Fibroblast of skin of right biceps (primary cell): ENCODE measurements at regions not wholly inside any gene's neighbourhood (a gene's known extent, or its start where the extent isn't known, plus 50 kb on each side); places are given as distances from the start of the nearest gene placed in this dataset.
"Not testable (repeated sequence)": the region's sequence is repeated elsewhere in the genome, so short reads cannot be mapped to it uniquely, and the experiment has no call there.

Experiments used
- DNase-seq: peaks from one replicate; pipeline ENCODE4 v3.0.0-alpha.2; 2013

GRCh38 chr15:53923741-53924140 is 54.5 kb upstream of the UNC13C start:
- DNase-seq = not testable (repeated sequence)

GRCh38 chr15:53918180-53919079 is 59.8 kb upstream of the UNC13C start:
- no peak for DNase-seq

- DNase-seq = no peak
Observed at GRCh38 chr15:53917109-53917508, 61.1 kb upstream of the UNC13C start.

DNA sequence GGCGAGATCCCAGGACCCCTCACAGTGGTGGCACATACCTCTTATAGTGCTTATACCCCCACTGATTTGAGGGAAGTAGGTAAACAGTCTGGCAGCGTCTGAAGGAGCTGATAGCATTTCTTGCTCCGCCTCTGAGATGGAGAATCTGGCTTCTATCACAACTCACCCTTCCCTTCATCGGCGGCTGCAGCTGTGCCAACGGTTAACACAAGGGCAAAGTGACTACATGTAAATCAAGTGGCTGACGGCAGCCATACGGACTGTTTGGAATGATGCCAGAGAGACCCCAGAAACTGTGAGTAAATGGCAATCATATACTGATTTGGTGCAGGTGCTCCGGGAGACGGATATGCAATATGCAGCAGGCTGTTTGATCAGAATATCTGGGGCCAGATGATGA is 66.8 kb upstream of the UNC13C start:
- no peak for DNase-seq

GRCh38 chr15:53910852-53911251 is 67.4 kb upstream of the UNC13C start:
- no peak for DNase-seq

DNA sequence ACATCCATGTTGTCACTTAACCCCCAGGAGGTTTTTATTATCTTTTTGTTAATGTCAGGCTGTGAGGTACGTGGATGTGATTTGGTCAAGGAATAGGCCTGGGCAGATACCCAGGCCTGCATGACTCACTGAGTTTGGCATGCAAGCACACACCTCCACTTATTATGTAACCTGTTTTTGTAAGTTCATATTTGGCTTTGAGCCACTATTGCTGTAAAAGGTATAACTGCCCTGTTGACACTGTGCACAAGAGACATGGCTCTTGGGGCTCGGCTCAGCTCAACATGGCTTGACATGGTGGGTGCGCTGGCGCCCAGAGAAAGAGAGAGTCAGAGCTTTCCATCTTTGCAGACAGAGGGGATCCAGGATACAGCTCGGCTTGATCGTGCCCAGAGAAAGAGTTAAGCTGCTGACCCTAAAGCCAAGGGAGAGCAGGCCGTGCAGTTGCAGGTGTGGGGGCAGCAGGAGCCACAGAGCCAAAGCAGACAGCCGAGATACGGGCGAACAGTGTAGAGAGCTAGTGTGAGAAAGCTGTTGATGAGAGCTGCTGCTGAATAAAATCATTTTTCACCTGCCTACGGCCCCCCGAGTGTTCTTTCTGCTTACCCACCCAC is 67.9 kb upstream of the UNC13C start:
- DNase-seq = no peak

- DNase-seq = no peak
Observed at GRCh38 chr15:53903129-53903528, 75.1 kb upstream of the UNC13C start.

GRCh38 chr15:53893468-53893867 is 84.8 kb upstream of the UNC13C start:
- DNase-seq = not testable (repeated sequence)

DNA sequence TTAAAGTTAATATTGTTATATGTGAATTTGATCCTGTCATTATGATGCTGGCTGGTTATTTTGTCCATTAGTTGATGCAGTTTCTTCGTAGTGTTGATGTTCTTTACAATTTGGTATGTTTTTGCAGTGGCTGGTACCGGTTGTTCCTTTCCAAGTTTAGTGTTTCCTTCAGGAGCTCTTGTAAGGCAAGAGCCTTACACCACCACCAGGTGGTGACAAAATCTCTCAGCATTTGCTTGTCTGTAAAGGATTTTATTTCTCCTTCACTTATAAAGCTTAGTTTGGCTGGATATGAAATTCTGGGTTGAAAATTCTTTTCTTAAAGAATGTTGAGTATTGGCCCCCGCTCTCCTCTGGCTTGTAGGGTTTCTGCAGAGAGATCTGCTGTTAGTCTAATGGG is 86.4 kb upstream of the UNC13C start:
- DNase-seq = not testable (repeated sequence)

DNA sequence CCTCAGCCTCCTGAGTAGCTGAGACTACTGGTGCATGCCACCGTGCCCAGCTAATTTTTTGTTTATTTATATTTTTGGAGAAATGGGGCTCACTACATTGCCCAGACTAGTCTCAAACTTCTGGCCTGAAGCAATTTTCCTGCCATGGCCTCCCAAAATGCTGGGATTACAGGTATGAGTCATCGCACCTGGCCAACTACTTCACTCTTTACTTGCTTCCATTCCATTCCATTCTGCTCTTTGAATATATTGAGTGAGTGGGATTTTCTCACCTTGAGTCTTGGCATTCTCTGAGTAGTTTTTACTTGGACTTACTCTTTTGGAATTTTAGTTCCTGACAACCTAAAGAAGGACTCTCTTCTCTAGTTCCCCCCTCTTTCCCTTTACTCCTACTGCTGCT is 93.8 kb upstream of the UNC13C start:
- no peak for DNase-seq

DNA sequence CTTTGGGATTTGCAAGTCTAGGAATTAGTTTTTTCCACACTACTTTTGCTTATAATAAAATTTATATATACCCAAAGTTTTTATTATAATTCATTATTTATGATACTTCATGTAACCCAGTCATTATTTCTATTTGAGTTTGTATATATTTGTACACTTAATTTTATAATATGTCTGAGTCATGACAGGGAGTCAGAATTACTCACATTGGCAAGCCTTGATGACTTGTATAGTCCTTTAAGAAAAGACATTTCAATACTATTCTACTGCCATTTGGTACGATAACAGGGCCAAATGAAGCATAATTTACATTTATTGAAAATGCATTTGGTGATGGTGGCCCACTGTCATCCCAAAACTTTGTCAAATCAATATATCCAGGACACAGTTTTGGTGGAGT is 95.9 kb upstream of the UNC13C start:
- no peak for DNase-seq

GRCh38 chr15:53880357-53880756 is 97.9 kb upstream of the UNC13C start:
- no peak for DNase-seq

- no peak for DNase-seq
Observed at GRCh38 chr15:53875711-53876110, 102.5 kb upstream of the UNC13C start.

DNA sequence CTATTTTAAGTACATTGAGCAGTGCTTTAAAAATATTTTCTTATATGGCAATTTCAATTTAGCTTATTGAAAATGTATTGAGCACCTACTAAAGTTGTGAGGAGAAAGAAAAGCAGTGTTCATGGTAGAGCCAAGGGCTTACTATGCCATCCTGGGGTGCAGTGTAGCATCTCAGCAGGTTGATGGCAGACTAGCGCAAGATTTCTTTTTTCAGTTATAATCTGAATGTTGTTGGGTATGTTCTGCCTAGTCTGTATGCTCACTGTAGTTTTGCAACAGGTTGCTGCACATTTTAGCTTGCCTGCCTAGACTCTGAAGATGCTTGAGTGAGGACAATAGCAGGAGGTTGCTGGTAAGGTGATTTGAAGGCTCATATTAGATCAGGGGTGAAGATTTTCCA is 103.1 kb upstream of the UNC13C start:
- no peak for DNase-seq

DNA sequence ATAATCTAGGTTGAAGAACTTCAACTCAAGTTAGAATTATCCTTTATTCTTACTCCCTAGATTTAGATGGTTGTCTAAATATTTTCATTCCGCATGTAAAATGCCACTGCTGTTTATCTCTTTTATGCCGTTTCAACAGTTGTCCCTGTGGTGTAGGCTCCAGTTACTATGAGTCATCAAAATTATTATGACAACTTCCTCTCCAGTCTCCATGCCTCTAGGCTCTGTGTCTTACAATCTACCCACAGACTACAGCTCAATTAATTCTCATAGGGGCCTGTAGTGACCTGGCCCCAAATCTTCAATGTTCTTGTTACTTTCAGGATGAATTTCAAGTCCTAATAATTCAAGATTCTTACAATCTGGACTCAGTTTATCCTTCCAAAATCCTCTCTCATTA is 105.8 kb upstream of the UNC13C start:
- no peak for DNase-seq

DNA sequence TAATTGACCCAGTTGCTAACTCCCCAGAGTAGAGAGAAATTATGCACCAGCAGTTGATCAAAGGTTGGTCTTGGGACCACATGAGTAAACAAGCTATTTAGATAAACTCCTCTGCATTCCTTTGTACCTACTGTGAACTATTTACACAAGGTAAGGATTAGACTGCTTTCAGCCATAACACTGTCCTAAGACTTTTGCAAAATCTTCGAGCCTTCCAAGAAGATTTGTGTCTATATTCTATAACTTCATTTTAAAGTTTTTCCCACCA is 108.5 kb upstream of the UNC13C start:
- no peak for DNase-seq

DNA sequence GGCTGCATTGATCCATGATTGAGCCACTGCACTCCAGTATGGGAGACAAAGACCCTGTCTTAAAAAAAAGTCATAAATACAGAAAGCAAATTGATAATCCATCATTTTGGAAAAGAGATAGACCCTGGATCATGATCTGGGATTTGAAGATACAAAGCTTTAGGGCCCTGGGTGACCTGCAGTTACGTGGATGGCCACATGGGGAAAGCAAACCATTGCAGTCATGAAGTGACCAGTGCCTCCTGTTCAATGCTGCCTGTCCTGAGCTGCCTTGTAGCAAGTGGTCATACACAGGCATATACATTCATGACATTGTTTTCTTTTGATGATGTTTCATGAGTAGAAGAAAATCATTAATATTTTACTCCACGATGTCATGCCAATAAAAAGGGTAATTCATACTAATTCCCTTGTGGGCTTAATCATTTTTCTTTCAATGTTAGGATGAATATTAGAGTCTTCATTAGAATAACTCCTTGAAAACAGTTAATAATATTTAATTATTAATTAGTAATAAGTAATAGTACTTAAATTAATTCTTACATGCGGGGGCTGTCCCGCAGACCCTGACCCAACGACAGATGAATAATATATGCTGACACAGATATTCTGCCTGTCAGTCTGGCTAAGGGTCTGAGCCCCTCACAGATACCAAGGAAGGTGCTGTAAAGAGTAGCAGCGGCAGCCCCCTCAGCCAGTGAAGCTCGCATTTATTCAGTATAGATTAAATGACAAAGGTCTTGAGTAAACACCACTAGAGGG is 109.0 kb upstream of the UNC13C start:
- no peak for DNase-seq

DNA sequence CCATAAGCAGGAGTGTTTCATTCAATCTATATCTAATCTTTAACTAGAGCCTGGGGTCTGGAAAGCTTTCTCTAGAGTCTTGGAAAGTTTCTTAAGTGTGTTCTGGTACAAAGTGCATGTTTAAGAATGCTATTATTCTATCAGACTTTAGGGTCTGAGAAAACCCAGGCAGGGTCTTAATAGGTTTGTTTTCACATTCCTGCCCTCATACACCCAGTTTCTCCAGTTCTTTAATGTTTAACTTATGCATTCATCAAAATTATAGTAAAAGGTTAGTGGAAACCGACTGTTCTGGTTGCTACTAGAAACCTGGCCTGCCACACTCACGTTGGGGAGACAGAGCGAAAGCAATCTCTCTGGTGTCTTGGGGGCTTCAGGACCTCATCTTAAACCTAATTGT is 102.9 kb upstream of the WDR72 start:
- no peak for DNase-seq

- DNase-seq = no peak
Observed at GRCh38 chr15:53861792-53862191, 102.3 kb upstream of the WDR72 start.

- no peak for DNase-seq
Observed at GRCh38 chr15:53851110-53851848, 91.8 kb upstream of the WDR72 start.

GRCh38 chr15:53847745-53848144 is 88.3 kb upstream of the WDR72 start:
- no peak for DNase-seq

DNA sequence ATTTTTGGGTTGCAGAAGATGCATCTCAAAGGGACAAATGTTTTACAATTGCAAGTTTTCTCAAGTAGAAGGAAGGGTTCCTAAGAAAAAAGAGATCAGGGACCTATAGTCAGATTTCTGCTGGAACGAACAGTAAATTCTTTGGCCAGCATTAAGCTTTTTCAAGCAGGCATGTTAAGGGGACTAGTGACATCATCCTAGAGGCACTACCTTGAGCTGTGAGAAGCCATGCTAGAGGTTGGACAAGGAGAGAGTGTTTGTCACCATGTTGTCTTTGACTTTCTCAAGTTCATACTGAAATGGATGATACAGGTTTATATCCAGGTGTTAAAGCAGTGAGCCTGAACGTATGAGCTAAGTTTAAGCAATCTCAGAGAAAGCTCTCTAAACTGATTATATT is 85.2 kb upstream of the WDR72 start:
- DNase-seq = no peak

GRCh38 chr15:53843869-53844569 is 84.6 kb upstream of the WDR72 start:
- DNase-seq = no peak
